IPS-15b (cell line): ENCODE measurements at regions not wholly inside any gene's neighbourhood (a gene's known extent, or its start where the extent isn't known, plus 50 kb on each side); places are given as distances from the start of the nearest gene placed in this dataset.
"Not testable (repeated sequence)": the region's sequence is repeated elsewhere in the genome, so short reads cannot be mapped to it uniquely, and the experiment has no call there.

Experiments
- H3K27me3 ChIP-seq: one replicate; pipeline ENCODE4 v1.6.1; 2013; ENCODE audit warnings: low read length; ENCODE audit not compliant: control insufficient read depth, insufficient read depth
- H3K36me3 ChIP-seq: one replicate; pipeline ENCODE4 v1.6.1; 2013; ENCODE audit warnings: low read length; ENCODE audit not compliant: control insufficient read depth, insufficient read depth
- H3K4me1 ChIP-seq: one replicate; pipeline ENCODE4 v1.6.1; 2013; ENCODE audit warnings: mild to moderate bottlenecking, low read length; ENCODE audit not compliant: control insufficient read depth, insufficient read depth
- H3K4me3 ChIP-seq: one replicate; pipeline ENCODE4 v1.5.1; 2013; ENCODE audit warnings: low read depth, low read length
- H3K9ac ChIP-seq: one replicate; pipeline ENCODE4 v1.6.1; 2013; ENCODE audit warnings: low read depth, mild to moderate bottlenecking, low read length
- H3K9me3 ChIP-seq: one replicate; pipeline ENCODE4 v1.6.1; 2013; ENCODE audit warnings: mild to moderate bottlenecking, low read length; ENCODE audit not compliant: control insufficient read depth, insufficient read depth

- no peaks in the 10 kb centered on the region for H3K9me3 ChIP-seq
- no peaks in the 10 kb centered on the region for H3K4me1 ChIP-seq
- no peak overlapping the region for H3K4me3 ChIP-seq
Observed at GRCh38 chr5:91503321-91503720, 120.2 kb upstream of the ARRDC3 start.

GRCh38 chr5:91500758-91501157 is 117.6 kb upstream of the ARRDC3 start:
- H3K36me3 ChIP-seq = no peaks in the 10 kb centered on the region
- H3K9me3 ChIP-seq = no peaks in the 10 kb centered on the region
- H3K9ac ChIP-seq = no peak overlapping the region
- no peak overlapping the region for H3K4me3 ChIP-seq
- no peaks in the 10 kb centered on the region for H3K27me3 ChIP-seq
- no peaks in the 10 kb centered on the region for H3K4me1 ChIP-seq

More at GRCh38 chr5:91503321-91503720, 120.2 kb upstream of the ARRDC3 start:
- no peaks in the 10 kb centered on the region for H3K36me3 ChIP-seq
- no peaks in the 10 kb centered on the region for H3K27me3 ChIP-seq
- no peak overlapping the region for H3K9ac ChIP-seq

GRCh38 chr5:91499943-91500531 is 116.9 kb upstream of the ARRDC3 start:
- Histone ChIP-seq H3K36me3 (no peaks in the 10 kb centered on the region), H3K4me1 (no peaks in the 10 kb centered on the region), H3K4me3 (no peak overlapping the region), H3K27me3 (no peaks in the 10 kb centered on the region), H3K9me3 (no peaks in the 10 kb centered on the region), H3K9ac (no peak overlapping the region)

GRCh38 chr5:91495699-91496098 is 112.6 kb upstream of the ARRDC3 start:
- no peaks in the 10 kb centered on the region for H3K27me3 ChIP-seq
- H3K4me3 ChIP-seq = no peak overlapping the region
- peaks cover 7% of the 10 kb centered on the region for H3K4me1 ChIP-seq
- H3K36me3 ChIP-seq = no peaks in the 10 kb centered on the region
- H3K9ac ChIP-seq = no peak overlapping the region
- H3K9me3 ChIP-seq = no peaks in the 10 kb centered on the region

- H3K36me3 ChIP-seq = no peaks in the 10 kb centered on the region
- H3K4me1 ChIP-seq = peaks cover 7% of the 10 kb centered on the region
- no peaks in the 10 kb centered on the region for H3K27me3 ChIP-seq
- no peaks in the 10 kb centered on the region for H3K9me3 ChIP-seq
- no peak overlapping the region for H3K4me3 ChIP-seq
- H3K9ac ChIP-seq = no peak overlapping the region
Observed at GRCh38 chr5:91494447-91494996, 111.4 kb upstream of the ARRDC3 start.

GRCh38 chr5:91493086-91493485 is 110.0 kb upstream of the ARRDC3 start:
- peaks cover 7% of the 10 kb centered on the region for H3K4me1 ChIP-seq
- H3K36me3 ChIP-seq = no peaks in the 10 kb centered on the region
- H3K4me3 ChIP-seq = no peak overlapping the region
- H3K9ac ChIP-seq = no peak overlapping the region
- no peaks in the 10 kb centered on the region for H3K9me3 ChIP-seq
- no peaks in the 10 kb centered on the region for H3K27me3 ChIP-seq

- H3K9ac ChIP-seq = no peak overlapping the region
- H3K4me1 ChIP-seq = peaks cover 7% of the 10 kb centered on the region
- no peaks in the 10 kb centered on the region for H3K9me3 ChIP-seq
- no peaks in the 10 kb centered on the region for H3K36me3 ChIP-seq
- no peaks in the 10 kb centered on the region for H3K27me3 ChIP-seq
- H3K4me3 ChIP-seq = no peak overlapping the region
Observed at GRCh38 chr5:91491229-91491628, 108.1 kb upstream of the ARRDC3 start.

GRCh38 chr5:91490316-91490715 is 107.2 kb upstream of the ARRDC3 start:
- peaks cover 7% of the 10 kb centered on the region for H3K4me1 ChIP-seq
- H3K36me3 ChIP-seq = no peaks in the 10 kb centered on the region
- no peaks in the 10 kb centered on the region for H3K27me3 ChIP-seq
- H3K9ac ChIP-seq = no peak overlapping the region
- no peaks in the 10 kb centered on the region for H3K9me3 ChIP-seq
- no peak overlapping the region for H3K4me3 ChIP-seq

GRCh38 chr5:91487420-91487819 is 104.3 kb upstream of the ARRDC3 start:
- H3K4me1 ChIP-seq = no peaks in the 10 kb centered on the region
- H3K36me3 ChIP-seq = no peaks in the 10 kb centered on the region
- H3K4me3 ChIP-seq = no peak overlapping the region
- no peaks in the 10 kb centered on the region for H3K27me3 ChIP-seq
- no peaks in the 10 kb centered on the region for H3K9me3 ChIP-seq
- no peak overlapping the region for H3K9ac ChIP-seq

- H3K4me1 ChIP-seq = no peaks in the 10 kb centered on the region
- H3K9me3 ChIP-seq = no peaks in the 10 kb centered on the region
- H3K4me3 ChIP-seq = no peak overlapping the region
- H3K9ac ChIP-seq = no peak overlapping the region
- H3K27me3 ChIP-seq = no peaks in the 10 kb centered on the region
- H3K36me3 ChIP-seq = no peaks in the 10 kb centered on the region
Observed at GRCh38 chr5:91486638-91487037, 103.5 kb upstream of the ARRDC3 start.

GRCh38 chr5:91484662-91485061 is 101.5 kb upstream of the ARRDC3 start:
- Histone ChIP-seq H3K4me3 (no peak overlapping the region), H3K36me3 (no peaks in the 10 kb centered on the region), H3K4me1 (no peaks in the 10 kb centered on the region), H3K9me3 (no peaks in the 10 kb centered on the region), H3K27me3 (no peaks in the 10 kb centered on the region), H3K9ac (no peak overlapping the region)

GRCh38 chr5:91479376-91479775 is 96.3 kb upstream of the ARRDC3 start:
- H3K36me3 ChIP-seq, H3K4me1 ChIP-seq, H3K9ac ChIP-seq, H3K9me3 ChIP-seq, H3K4me3 ChIP-seq, H3K27me3 ChIP-seq: not testable (repeated sequence)
